GM23338 (cell line): ENCODE measurements at regions not wholly inside any gene's neighbourhood (a gene's known extent, or its start where the extent isn't known, plus 50 kb on each side); places are given as distances from the start of the nearest gene placed in this dataset.

Experiments
- ATAC-seq: fragments of 200-7000 bp; cut with Tn5 transposase; 3 replicates; pipeline ENCODE4 v1.9.1; 2020
- DNase-seq: peaks from one replicate; pipeline ENCODE4 v3.0.0-alpha.2; 2015; ENCODE audit warnings: low spot score
- H2AFZ ChIP-seq: fragments of 200-600 bp; sonication (generic); 2 replicates; pipeline ENCODE4 v1.8.0; 2016; ENCODE audit warnings: antibody characterized with exemption, mild to moderate bottlenecking, moderate library complexity
- H3F3A ChIP-seq: fragments of 200-600 bp; sonication (generic); replicated peaks from 2 replicates; pipeline ENCODE4 v1.8.0; 2017; ENCODE audit warnings: antibody characterized with exemption, mixed run types, low read depth
- H3K27ac ChIP-seq: fragments of 200-600 bp; sonication (generic); 2 replicates; pipeline ENCODE4 v1.6.1; 2016; ENCODE audit warnings: low read depth
- H3K27me3 ChIP-seq: fragments of 200-600 bp; sonication (generic); 2 replicates; pipeline ENCODE4 v1.8.0; 2016; ENCODE audit warnings: mild to moderate bottlenecking, mixed run types, moderate library complexity; ENCODE audit not compliant: insufficient read depth
- H3K36me3 ChIP-seq: fragments of 200-600 bp; sonication (generic); 2 replicates; pipeline ENCODE4 v1.8.0; 2016; ENCODE audit warnings: mild to moderate bottlenecking; ENCODE audit not compliant: insufficient read depth
- H3K4me1 ChIP-seq: fragments of 200-600 bp; sonication (generic); 2 replicates; pipeline ENCODE4 v1.8.0; 2016; ENCODE audit warnings: mild to moderate bottlenecking, moderate library complexity; ENCODE audit not compliant: insufficient read depth
- H3K4me2 ChIP-seq: fragments of 200-600 bp; sonication (generic); 2 replicates; pipeline ENCODE4 v1.7.1; 2017; ENCODE audit warnings: mixed run types
- H3K4me3 ChIP-seq: fragments of 200-600 bp; sonication (generic); 2 replicates; pipeline ENCODE4 v1.6.1; 2016; ENCODE audit warnings: mixed run types
- H3K79me2 ChIP-seq: fragments of 200-600 bp; sonication (generic); replicated peaks from 2 replicates; pipeline ENCODE4 v1.8.0; 2017; ENCODE audit warnings: mild to moderate bottlenecking; ENCODE audit not compliant: insufficient read depth
- H3K9me2 ChIP-seq: fragments of 200-600 bp; sonication (generic); 2 replicates; pipeline ENCODE4 v1.8.0; 2017; ENCODE audit not compliant: insufficient read depth
- H4K20me1 ChIP-seq: fragments of 200-600 bp; sonication (generic); replicated peaks from 2 replicates; pipeline ENCODE4 v1.8.0; 2017; ENCODE audit warnings: mild to moderate bottlenecking; ENCODE audit not compliant: insufficient read depth
- H3K27ac Mint-ChIP-seq: 2 replicates; pipeline ENCODE4 v1.8.0; 2020; ENCODE audit warnings: inconsistent platforms, mild to moderate bottlenecking, moderate library complexity, mixed read lengths
- H3K27me3 Mint-ChIP-seq: 3 replicates; pipeline ENCODE4 v1.8.0; 2022; ENCODE audit warnings: low read depth, mild to moderate bottlenecking, moderate library complexity, mixed read lengths, inconsistent platforms; ENCODE audit not compliant: insufficient read depth, poor library complexity
- H3K36me3 Mint-ChIP-seq: 3 replicates; pipeline ENCODE4 v1.8.0; 2021; ENCODE audit warnings: low read depth, mild to moderate bottlenecking, inconsistent platforms, moderate library complexity, mixed read lengths
- H3K4me1 Mint-ChIP-seq: 3 replicates; pipeline ENCODE4 v1.8.0; 2020; ENCODE audit warnings: mild to moderate bottlenecking, inconsistent platforms, mixed read lengths
- H3K4me3 Mint-ChIP-seq: 3 replicates; pipeline ENCODE4 v1.8.0; 2021; ENCODE audit warnings: moderate library complexity, mild to moderate bottlenecking, inconsistent platforms, mixed read lengths
- H3K9me3 Mint-ChIP-seq: 3 replicates; pipeline ENCODE4 v1.8.0; 2020; ENCODE audit warnings: moderate library complexity, mild to moderate bottlenecking, inconsistent platforms, mixed read lengths
- CREB1 ChIP-seq: fragments of 250-450 bp; sonication (Bioruptor Pico); IDR thresholded peaks from 2 replicates; pipeline ENCODE4 v1.5.0; 2020; ENCODE audit warnings: low read depth, mild to moderate bottlenecking, moderate library complexity
- CTCF ChIP-seq, 2 experiments: fragments of 200-600 bp in 1 of 2; sonication (generic) in 1 of 2; conservative IDR thresholded peaks; 2 replicates each; pipeline versions ENCODE4 v1.5.1 to v1.6.1; 2016 to 2017; ENCODE audit warnings: antibody characterized with exemption in 2 of 2, low read depth in 2 of 2, mild to moderate bottlenecking in 2 of 2, moderate library complexity in 1 of 2
- ETS1 ChIP-seq: IDR thresholded peaks from 2 replicates; pipeline ENCODE4 v1.6.1; 2016; ENCODE audit warnings: antibody characterized with exemption
- EZH2 ChIP-seq: fragments of 200-600 bp; sonication (generic); IDR thresholded peaks from one replicate; pipeline ENCODE4 v1.8.0; 2017; ENCODE audit warnings: antibody characterized with exemption, mild to moderate bottlenecking, low read depth; ENCODE audit not compliant: unreplicated experiment
- EZH2phosphoT487 ChIP-seq: fragments of 200-600 bp; sonication (generic); IDR thresholded peaks from one replicate; pipeline ENCODE4 v1.8.1; 2018; ENCODE audit warnings: antibody characterized with exemption; ENCODE audit not compliant: unreplicated experiment
- JUNB ChIP-seq: IDR thresholded peaks from one replicate; pipeline ENCODE4 v1.6.1; 2016; ENCODE audit warnings: antibody characterized with exemption; ENCODE audit not compliant: unreplicated experiment
- NANOG ChIP-seq: IDR thresholded peaks from 2 replicates; pipeline ENCODE4 v1.6.1; 2016; ENCODE audit warnings: antibody characterized with exemption, borderline replicate concordance
- POLR2AphosphoS5 ChIP-seq: IDR thresholded peaks from 2 replicates; pipeline ENCODE4 v1.6.1; 2016; ENCODE audit warnings: antibody characterized with exemption, low read depth
- REST ChIP-seq: IDR thresholded peaks from one replicate; pipeline ENCODE4 v1.6.1; 2018; ENCODE audit warnings: antibody characterized with exemption; ENCODE audit not compliant: unreplicated experiment
- STAT1 ChIP-seq: IDR thresholded peaks from one replicate; pipeline ENCODE4 v1.6.1; 2016; ENCODE audit warnings: antibody characterized with exemption; ENCODE audit not compliant: unreplicated experiment
- ZNF114 ChIP-seq: fragments of 250-450 bp; sonication (Bioruptor Pico); IDR thresholded peaks from 2 replicates; pipeline ENCODE4 v1.5.0; 2020; ENCODE audit warnings: mild to moderate bottlenecking, moderate library complexity
- ZNF331 ChIP-seq: fragments of 250-450 bp; sonication (Bioruptor Pico); IDR thresholded peaks from 2 replicates; pipeline ENCODE4 v1.5.0; 2020; ENCODE audit warnings: low read depth, mild to moderate bottlenecking, moderate library complexity
- ZNF462 ChIP-seq: fragments of 250-450 bp; sonication (Bioruptor Pico); IDR thresholded peaks from 2 replicates; pipeline ENCODE4 v1.5.0; 2020; ENCODE audit warnings: mild to moderate bottlenecking, moderate library complexity

- Mint-ChIP-seq H3K4me1 (no peaks in the 10 kb centered on the region), H3K4me3 (no peak overlapping the region), H3K36me3 (no peaks in the 10 kb centered on the region), H3K27ac (no peak overlapping the region), H3K9me3 (no peaks in the 10 kb centered on the region), H3K27me3 (no peaks in the 10 kb centered on the region)
- H3K4me3 ChIP-seq, result no peak overlapping the region
- H3K36me3 ChIP-seq, result no peaks in the 10 kb centered on the region
- no peak for ATAC-seq
- no peaks in the 10 kb centered on the region for H3K79me2 ChIP-seq
- H2AFZ ChIP-seq, result no peak overlapping the region
- no peaks in the 10 kb centered on the region for H3K4me1 ChIP-seq
- H4K20me1 ChIP-seq, result no peaks in the 10 kb centered on the region
- H3K27ac ChIP-seq, result no peak overlapping the region
- TF ChIP-seq JUNB, result no peak
- TF ChIP-seq CTCF (conservative IDR thresholded peaks at IDR 0.05; ENCODE audit: low read depth in 2 of 2), result no peak
- TF ChIP-seq CREB1, result no peak
- no peak for TF ChIP-seq ETS1
- no peak for TF ChIP-seq STAT1
- no peak for TF ChIP-seq ZNF462 (CRISPR knock-in tag)
- TF ChIP-seq EZH2phosphoT487, result no peak
- no peak for TF ChIP-seq EZH2
- TF ChIP-seq POLR2AphosphoS5, result no peak
- no peak for TF ChIP-seq ZNF331
- no peak for TF ChIP-seq REST
- TF ChIP-seq NANOG, result no peak
- no peak for TF ChIP-seq ZNF114 (CRISPR knock-in tag)
- no peaks in the 10 kb centered on the region for H3F3A ChIP-seq
- H3K9me2 ChIP-seq, result no peaks in the 10 kb centered on the region
- no peak for DNase-seq
- no peak overlapping the region for H3K4me2 ChIP-seq
- no peaks in the 10 kb centered on the region for H3K27me3 ChIP-seq
These were observed 463.0 kb upstream of the KLHL1 start for GRCh38 chr13:70571221-70571620.
